Breast epithelium (tissue), 3 donors: ENCODE measurements at regions not wholly inside any gene's neighbourhood (a gene's known extent, or its start where the extent isn't known, plus 50 kb on each side); places are given as distances from the start of the nearest gene placed in this dataset.

Experiments used
- CTCF ChIP-seq, 3 donors: fragments of 450-650 bp; IDR thresholded peaks; one replicate each; pipeline ENCODE4 v1.5.1; 2016 to 2017; ENCODE audit warnings: antibody characterized with exemption in 3 of 3, mild to moderate bottlenecking in 3 of 3, moderate library complexity in 3 of 3
- POLR2AphosphoS5 ChIP-seq, 3 donors: sonication (generic); formaldehyde crosslinking; IDR thresholded peaks; one replicate each; pipeline ENCODE4 v1.6.1; 2017; ENCODE audit warnings: antibody characterized with exemption in 3 of 3

- TF ChIP-seq CTCF (IDR thresholded peaks at IDR 0.05) (no peak), POLR2AphosphoS5 (IDR thresholded peaks at IDR 0.05) (no peak)
Observed at GRCh38 chr11:39804271-39804670, 1655.2 kb downstream of the LRRC4C start.
